ENCODE measurements at regions not wholly inside any gene's neighbourhood (a gene's known extent, or its start where the extent isn't known, plus 50 kb on each side); places are given as distances from the start of the nearest gene placed in this dataset.

- no peak for TF ChIP-seq CTCF (IDR thresholded peaks at IDR 0.05; ENCODE audit: unreplicated experiment)
- Mint-ChIP-seq H3K9me3 (ENCODE audit: low read depth) (no peaks in the 10 kb centered on the region), H3K27ac (peak overlapping the region; percentile 92), H3K4me3 (ENCODE audit: low read depth) (no peak overlapping the region), H3K27me3 (no peaks in the 10 kb centered on the region), H3K4me1 (ENCODE audit: low read depth) (peaks cover 54% of the 10 kb centered on the region), H3K36me3 (ENCODE audit: insufficient read depth) (no peaks in the 10 kb centered on the region)
- no peak for DNase-seq (ENCODE audit: low spot score, unreplicated experiment)
Measured at GRCh38 chr9:7983490-7983889, 183.9 kb upstream of the DMAC1 start.

GRCh38 chr9:7982907-7983306 lies 183.3 kb upstream of the DMAC1 start:
- H3K4me3 Mint-ChIP-seq (ENCODE audit: low read depth): peak overlapping the region; percentile 52
- no peaks in the 10 kb centered on the region for H3K36me3 Mint-ChIP-seq (ENCODE audit: insufficient read depth)
- peak overlapping the region; percentile 92 for H3K27ac Mint-ChIP-seq
- peaks cover 54% of the 10 kb centered on the region for H3K4me1 Mint-ChIP-seq (ENCODE audit: low read depth)
- no peaks in the 10 kb centered on the region for H3K9me3 Mint-ChIP-seq (ENCODE audit: low read depth)
- no peak for DNase-seq (ENCODE audit: low spot score, unreplicated experiment)
- TF ChIP-seq CTCF (IDR thresholded peaks at IDR 0.05; ENCODE audit: unreplicated experiment): no peak
- H3K27me3 Mint-ChIP-seq: no peaks in the 10 kb centered on the region

- Mint-ChIP-seq H3K4me3 (ENCODE audit: low read depth) (no peak overlapping the region), H3K27ac (peak overlapping the region; percentile 35), H3K9me3 (ENCODE audit: low read depth) (no peaks in the 10 kb centered on the region), H3K27me3 (no peaks in the 10 kb centered on the region), H3K36me3 (ENCODE audit: insufficient read depth) (no peaks in the 10 kb centered on the region), H3K4me1 (ENCODE audit: low read depth) (peaks cover 56% of the 10 kb centered on the region)
- no peak for TF ChIP-seq CTCF (IDR thresholded peaks at IDR 0.05; ENCODE audit: unreplicated experiment)
- DNase-seq (ENCODE audit: low spot score, unreplicated experiment): no peak
Measured at GRCh38 chr9:7980691-7981289, 181.2 kb upstream of the DMAC1 start.

- no peak for DNase-seq (ENCODE audit: low spot score, unreplicated experiment)
- H3K27me3 Mint-ChIP-seq: no peaks in the 10 kb centered on the region
- no peak overlapping the region for H3K4me3 Mint-ChIP-seq (ENCODE audit: low read depth)
- peaks cover 55% of the 10 kb centered on the region for H3K4me1 Mint-ChIP-seq (ENCODE audit: low read depth)
- no peaks in the 10 kb centered on the region for H3K36me3 Mint-ChIP-seq (ENCODE audit: insufficient read depth)
- TF ChIP-seq CTCF (IDR thresholded peaks at IDR 0.05; ENCODE audit: unreplicated experiment): no peak
- no peak overlapping the region for H3K27ac Mint-ChIP-seq
- H3K9me3 Mint-ChIP-seq (ENCODE audit: low read depth): no peaks in the 10 kb centered on the region
Measured at GRCh38 chr9:7980041-7980440, 180.5 kb upstream of the DMAC1 start.

- H3K4me1 Mint-ChIP-seq (ENCODE audit: low read depth): peaks cover 55% of the 10 kb centered on the region
Measured at GRCh38 chr9:7979611-7980010, 180.0 kb upstream of the DMAC1 start.

More at GRCh38 chr9:7979611-7980010, 180.0 kb upstream of the DMAC1 start:
- DNase-seq (ENCODE audit: low spot score, unreplicated experiment): no peak
- H3K36me3 Mint-ChIP-seq (ENCODE audit: insufficient read depth): no peaks in the 10 kb centered on the region
- no peaks in the 10 kb centered on the region for H3K9me3 Mint-ChIP-seq (ENCODE audit: low read depth)
- TF ChIP-seq CTCF (IDR thresholded peaks at IDR 0.05; ENCODE audit: unreplicated experiment): no peak
- no peaks in the 10 kb centered on the region for H3K27me3 Mint-ChIP-seq
- H3K27ac Mint-ChIP-seq: no peak overlapping the region
- no peak overlapping the region for H3K4me3 Mint-ChIP-seq (ENCODE audit: low read depth)

All from progenitor cell of endocrine pancreas (in vitro differentiated cells).